HEK293 (cell line): ENCODE measurements at regions not wholly inside any gene's neighbourhood (a gene's known extent, or its start where the extent isn't known, plus 50 kb on each side); places are given as distances from the start of the nearest gene placed in this dataset.

Experiments used
- CTCF ChIA-PET: fragments of 350-600 bp; formaldehyde crosslinking; extraction: SDS; loops from one replicate; lab custom pipeline; 2021; ENCODE audit warnings: antibody characterized with exemption; lab: Yijun Ruan, JAX
- POLR2A ChIA-PET: fragments of 300-600 bp; formaldehyde crosslinking; extraction: SDS; loops from one replicate; lab custom pipeline; 2020; ENCODE audit warnings: antibody characterized with exemption, inconsistent platforms; lab: Yijun Ruan, JAX
- H3K27ac ChIP-seq: fragments of 200-500 bp; sonication (Bioruptor generic); 2 replicates; pipeline ENCODE4 v1.5.1; 2014; ENCODE audit warnings: low read depth, low read length, control low read depth, inconsistent platforms; ENCODE audit errors: extremely low read depth
- H3K36me3 ChIP-seq, 2 experiments: fragments of 200-500 bp in 1 of 2; sonication (Bioruptor generic) in 1 of 2; 1 replicate in 1 of 2; 2 replicates in 1 of 2; pipeline ENCODE4 v1.5.1; 2014 to 2017; ENCODE audit warnings: inconsistent platforms in 2 of 2, low read length in 2 of 2; ENCODE audit not compliant: control insufficient read depth in 2 of 2, insufficient read depth in 1 of 2
- H3K4me1 ChIP-seq: fragments of 200-500 bp; sonication (Bioruptor generic); 2 replicates; pipeline ENCODE4 v1.5.1; 2014; ENCODE audit warnings: mild to moderate bottlenecking, low read length, inconsistent platforms; ENCODE audit not compliant: control insufficient read depth, insufficient read depth
- H3K4me3 ChIP-seq: 2 replicates; pipeline ENCODE4 v1.5.1; 2011; ENCODE audit warnings: low read depth, mild to moderate bottlenecking, control low read depth, low read length, moderate library complexity
- H3K9me3 ChIP-seq: fragments of 200-500 bp; sonication (Bioruptor generic); 2 replicates; pipeline ENCODE4 v1.5.1; 2014; ENCODE audit warnings: low read depth, low read length, inconsistent platforms; ENCODE audit not compliant: control insufficient read depth, insufficient read depth
- FEZF1 ChIP-seq: fragments of 450-650 bp; formaldehyde crosslinking; IDR thresholded peaks from 2 replicates; pipeline ENCODE4 v1.5.1; 2016; ENCODE audit warnings: missing biosample characterization, missing genetic modification characterization
- GFI1B ChIP-seq: fragments of 450-650 bp; formaldehyde crosslinking; IDR thresholded peaks from 2 replicates; pipeline ENCODE4 v1.5.1; 2016; ENCODE audit warnings: missing biosample characterization, missing genetic modification characterization
- KLF1 ChIP-seq: fragments of 450-650 bp; formaldehyde crosslinking; IDR thresholded peaks from 2 replicates; pipeline ENCODE4 v1.5.1; 2016; ENCODE audit warnings: missing biosample characterization, missing genetic modification characterization
- KLF7 ChIP-seq: fragments of 450-650 bp; formaldehyde crosslinking; IDR thresholded peaks from 2 replicates; pipeline ENCODE4 v1.5.1; 2016; ENCODE audit warnings: missing biosample characterization, missing genetic modification characterization, borderline replicate concordance
- OVOL3 ChIP-seq: fragments of 450-650 bp; formaldehyde crosslinking; IDR thresholded peaks from 2 replicates; pipeline ENCODE4 v1.5.1; 2016; ENCODE audit warnings: missing biosample characterization, missing genetic modification characterization
- WT1 ChIP-seq: fragments of 450-650 bp; formaldehyde crosslinking; IDR thresholded peaks from 2 replicates; pipeline ENCODE4 v1.5.1; 2016; ENCODE audit warnings: missing biosample characterization, missing genetic modification characterization
- ZBTB21 ChIP-seq: fragments of 450-650 bp; formaldehyde crosslinking; IDR thresholded peaks from 2 replicates; pipeline ENCODE4 v1.5.1; 2017; ENCODE audit warnings: missing biosample characterization, missing genetic modification characterization
- ZBTB7A ChIP-seq: fragments of 450-650 bp; formaldehyde crosslinking; IDR thresholded peaks from 2 replicates; pipeline ENCODE4 v1.5.1; 2016; ENCODE audit warnings: low read depth, missing biosample characterization, missing genetic modification characterization
- ZNF19 ChIP-seq: fragments of 450-650 bp; formaldehyde crosslinking; IDR thresholded peaks from 2 replicates; pipeline ENCODE4; 2016; ENCODE audit warnings: missing biosample characterization, missing genetic modification characterization, low read depth
- ZNF214 ChIP-seq: fragments of 450-650 bp; formaldehyde crosslinking; IDR thresholded peaks from 2 replicates; pipeline ENCODE4 v1.5.1; 2017; ENCODE audit warnings: missing biosample characterization, mild to moderate bottlenecking, missing genetic modification characterization, borderline replicate concordance
- ZNF274 ChIP-seq, 2 experiments: fragments of 200-500 bp in 1 of 2; fragments of 450-650 bp in 1 of 2; sonication (Bioruptor generic) in 1 of 2; formaldehyde crosslinking in 1 of 2; IDR thresholded peaks; 2 replicates each; pipeline versions ENCODE4 v1.5.1 to v1.6.1; 2014 to 2016; ENCODE audit warnings: borderline replicate concordance in 1 of 2, inconsistent platforms in 1 of 2, low read length in 1 of 2, missing biosample characterization in 1 of 2, missing genetic modification characterization in 1 of 2
- ZNF404 ChIP-seq: fragments of 450-650 bp; formaldehyde crosslinking; IDR thresholded peaks from 2 replicates; pipeline ENCODE4 v1.5.1; 2017; ENCODE audit warnings: missing biosample characterization, missing genetic modification characterization
- ZNF558 ChIP-seq: fragments of 450-650 bp; formaldehyde crosslinking; IDR thresholded peaks from 2 replicates; pipeline ENCODE4 v1.5.1; 2016; ENCODE audit warnings: missing biosample characterization, missing genetic modification characterization
- ZNF677 ChIP-seq: fragments of 450-650 bp; IDR thresholded peaks from 2 replicates; pipeline ENCODE4 v1.5.0; 2018; ENCODE audit warnings: missing biosample characterization, mild to moderate bottlenecking, missing genetic modification characterization, moderate library complexity
- ZNF701 ChIP-seq: fragments of 450-650 bp; formaldehyde crosslinking; IDR thresholded peaks from 2 replicates; pipeline ENCODE4 v1.5.1; 2016; ENCODE audit warnings: missing biosample characterization, missing genetic modification characterization
- ZNF777 ChIP-seq: fragments of 450-650 bp; formaldehyde crosslinking; IDR thresholded peaks from 2 replicates; pipeline ENCODE4 v1.5.1; 2017; ENCODE audit warnings: missing biosample characterization, missing genetic modification characterization, borderline replicate concordance
- ZNF792 ChIP-seq: fragments of 450-650 bp; formaldehyde crosslinking; IDR thresholded peaks from 2 replicates; pipeline ENCODE4 v1.5.1; 2016; ENCODE audit warnings: missing biosample characterization, missing genetic modification characterization
- ZSCAN23 ChIP-seq: fragments of 450-650 bp; formaldehyde crosslinking; IDR thresholded peaks from 2 replicates; pipeline ENCODE4 v1.5.1; 2016; ENCODE audit warnings: missing biosample characterization, missing genetic modification characterization
- TF ChIP-seq, protein P1 (sequence below): fragments of 450-650 bp; formaldehyde crosslinking; IDR thresholded peaks from 2 replicates; pipeline ENCODE4 v1.5.1; 2017; ENCODE audit warnings: missing biosample characterization, missing genetic modification characterization
- TF ChIP-seq, protein P2 (sequence below): fragments of 450-650 bp; formaldehyde crosslinking; IDR thresholded peaks from 2 replicates; pipeline ENCODE4 v1.5.1; 2016; ENCODE audit warnings: missing biosample characterization, missing genetic modification characterization
- TF ChIP-seq, protein P3 (sequence below): fragments of 450-650 bp; IDR thresholded peaks from 2 replicates; pipeline ENCODE4 v1.5.1; 2018; ENCODE audit warnings: missing biosample characterization, missing genetic modification characterization
- TF ChIP-seq, protein P4 (sequence below): fragments of 450-650 bp; formaldehyde crosslinking; IDR thresholded peaks from 2 replicates; pipeline ENCODE4 v1.5.1; 2016; ENCODE audit warnings: missing biosample characterization, missing genetic modification characterization, low read depth

DNA sequence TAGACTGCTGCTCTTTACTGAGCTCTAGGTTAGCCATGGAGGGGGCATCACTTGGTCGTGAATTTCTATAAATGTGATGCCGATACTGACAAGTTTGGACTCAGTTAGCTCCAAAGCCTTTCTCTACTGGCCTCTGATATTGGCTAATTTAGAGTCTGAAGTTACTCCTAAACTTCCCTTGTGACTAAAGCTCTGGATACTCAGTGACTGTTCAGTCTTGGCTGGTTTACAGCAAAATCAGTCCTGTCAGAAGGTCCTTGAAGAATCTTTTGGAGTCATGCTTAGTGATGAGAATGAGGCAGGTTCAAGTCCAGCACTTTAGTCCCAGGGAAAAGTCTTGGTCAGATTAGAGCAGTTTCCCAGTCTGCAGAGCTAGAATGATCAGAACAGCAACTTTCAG, 197.5 kb upstream of the HS3ST4 start:
- POLR2A ChIA-PET, result no interaction called here
- TF ChIP-seq, protein P1, sequence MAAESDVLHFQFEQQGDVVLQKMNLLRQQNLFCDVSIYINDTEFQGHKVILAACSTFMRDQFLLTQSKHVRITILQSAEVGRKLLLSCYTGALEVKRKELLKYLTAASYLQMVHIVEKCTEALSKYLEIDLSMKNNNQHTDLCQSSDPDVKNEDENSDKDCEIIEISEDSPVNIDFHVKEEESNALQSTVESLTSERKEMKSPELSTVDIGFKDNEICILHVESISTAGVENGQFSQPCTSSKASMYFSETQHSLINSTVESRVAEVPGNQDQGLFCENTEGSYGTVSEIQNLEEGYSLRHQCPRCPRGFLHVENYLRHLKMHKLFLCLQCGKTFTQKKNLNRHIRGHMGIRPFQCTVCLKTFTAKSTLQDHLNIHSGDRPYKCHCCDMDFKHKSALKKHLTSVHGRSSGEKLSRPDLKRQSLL (tag by site-specific recombination), result no peak
- TF ChIP-seq OVOL3 (tag by site-specific recombination) (no peak), ZNF558 (tag by site-specific recombination) (no peak), ZNF274 (IDR thresholded peaks at IDR 0.05; ENCODE audit: low read length) (no peak), ZNF274 (tag by site-specific recombination; IDR thresholded peaks at IDR 0.05; ENCODE audit: borderline replicate concordance) (no peak), ZSCAN23 (tag by site-specific recombination) (no peak)
- TF ChIP-seq, protein P2, sequence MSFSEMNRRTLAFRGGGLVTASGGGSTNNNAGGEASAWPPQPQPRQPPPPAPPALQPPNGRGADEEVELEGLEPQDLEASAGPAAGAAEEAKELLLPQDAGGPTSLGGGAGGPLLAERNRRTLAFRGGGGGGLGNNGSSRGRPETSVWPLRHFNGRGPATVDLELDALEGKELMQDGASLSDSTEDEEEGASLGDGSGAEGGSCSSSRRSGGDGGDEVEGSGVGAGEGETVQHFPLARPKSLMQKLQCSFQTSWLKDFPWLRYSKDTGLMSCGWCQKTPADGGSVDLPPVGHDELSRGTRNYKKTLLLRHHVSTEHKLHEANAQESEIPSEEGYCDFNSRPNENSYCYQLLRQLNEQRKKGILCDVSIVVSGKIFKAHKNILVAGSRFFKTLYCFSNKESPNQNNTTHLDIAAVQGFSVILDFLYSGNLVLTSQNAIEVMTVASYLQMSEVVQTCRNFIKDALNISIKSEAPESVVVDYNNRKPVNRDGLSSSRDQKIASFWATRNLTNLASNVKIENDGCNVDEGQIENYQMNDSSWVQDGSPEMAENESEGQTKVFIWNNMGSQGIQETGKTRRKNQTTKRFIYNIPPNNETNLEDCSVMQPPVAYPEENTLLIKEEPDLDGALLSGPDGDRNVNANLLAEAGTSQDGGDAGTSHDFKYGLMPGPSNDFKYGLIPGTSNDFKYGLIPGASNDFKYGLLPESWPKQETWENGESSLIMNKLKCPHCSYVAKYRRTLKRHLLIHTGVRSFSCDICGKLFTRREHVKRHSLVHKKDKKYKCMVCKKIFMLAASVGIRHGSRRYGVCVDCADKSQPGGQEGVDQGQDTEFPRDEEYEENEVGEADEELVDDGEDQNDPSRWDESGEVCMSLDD (tag by site-specific recombination), result no peak
- H3K9me3 ChIP-seq, result no peaks in the 10 kb centered on the region

DNA sequence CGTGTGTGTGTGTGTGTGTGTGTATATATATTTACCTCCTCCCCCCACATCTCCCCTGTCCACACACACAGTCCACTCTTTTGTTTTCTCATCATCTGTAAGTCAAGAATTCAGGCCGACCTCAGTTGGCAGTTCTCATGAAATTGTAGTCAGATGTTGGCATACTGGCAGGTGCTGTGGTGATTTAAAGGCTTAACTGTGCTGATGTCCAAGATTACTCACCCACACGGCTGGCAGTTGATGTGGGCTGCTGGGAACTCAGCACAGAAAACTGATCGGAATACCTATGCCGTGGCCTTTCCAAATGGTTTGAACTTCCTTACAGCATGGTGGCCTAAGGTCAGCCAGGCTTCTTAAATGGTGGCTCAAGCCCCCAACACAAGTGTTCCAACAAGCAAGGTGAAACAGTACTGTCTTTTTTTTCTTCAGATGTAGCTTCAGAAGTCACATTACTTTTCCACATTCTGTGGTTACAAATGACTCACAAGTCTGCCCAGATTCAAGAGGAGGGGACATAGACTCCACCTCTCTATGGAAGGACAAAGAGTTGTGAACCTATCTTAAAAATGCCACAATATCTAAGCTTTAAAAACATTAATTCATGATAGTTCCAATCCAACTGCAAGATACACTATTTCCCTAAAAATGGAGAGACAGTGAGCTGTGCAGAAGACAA, 198.5 kb upstream of the HS3ST4 start:
- no peak for TF ChIP-seq ZBTB21 (tag by site-specific recombination)
- Histone ChIP-seq H3K9me3 (no peaks in the 10 kb centered on the region), H3K27ac (no peak overlapping the region), H3K36me3 (no peaks in the 10 kb centered on the region), H3K4me1 (no peaks in the 10 kb centered on the region), H3K4me3 (no peak overlapping the region)
- POLR2A ChIA-PET, result interaction anchor here (0.6 kb wide), 1 partner anchor 1310 kb away, joined by 5 read pairs; no protein-coding TSS in a partner anchor
- CTCF ChIA-PET, result no interaction called here

More for the DNA sequence above, 197.5 kb upstream of the HS3ST4 start:
- no peaks in the 10 kb centered on the region for H3K36me3 ChIP-seq
- H3K4me3 ChIP-seq, result no peak overlapping the region
- H3K4me1 ChIP-seq, result no peaks in the 10 kb centered on the region
- no peak overlapping the region for H3K27ac ChIP-seq
- CTCF ChIA-PET, result no interaction called here

DNA sequence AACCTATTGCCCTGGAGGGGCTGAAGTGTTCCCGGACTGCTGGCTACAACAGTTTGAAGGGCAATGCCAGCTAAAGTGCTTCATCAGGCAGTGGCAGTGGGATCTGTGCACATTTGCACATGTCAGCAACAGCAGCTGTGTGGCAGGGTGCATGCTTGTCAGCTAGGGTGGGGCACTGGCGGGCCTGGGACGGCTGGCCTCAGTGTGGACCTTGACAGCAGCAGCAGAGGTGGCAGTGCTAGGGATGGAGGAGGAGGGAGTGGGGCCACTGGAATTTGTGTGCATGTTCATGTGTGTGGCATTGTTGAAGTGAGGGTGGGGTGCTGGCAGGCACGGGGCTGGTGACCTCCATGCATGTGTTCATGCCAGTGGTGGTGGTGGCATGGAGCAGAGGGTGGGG, 203.3 kb upstream of the HS3ST4 start:
- TF ChIP-seq ZNF677 (tag by site-specific recombination) (no peak), ZBTB7A (no peak), ZNF404 (no peak), FEZF1 (tag by site-specific recombination) (no peak), WT1 (tag by site-specific recombination) (no peak), ZNF792 (tag by site-specific recombination) (no peak), ZNF701 (no peak), ZSCAN23 (tag by site-specific recombination) (no peak), ZNF777 (tag by site-specific recombination) (no peak), GFI1B (tag by site-specific recombination) (no peak), KLF1 (tag by site-specific recombination) (no peak), ZNF19 (tag by site-specific recombination) (no peak), KLF7 (no peak), ZNF214 (tag by site-specific recombination) (no peak), ZBTB21 (tag by site-specific recombination) (no peak)
- TF ChIP-seq, protein P3, sequence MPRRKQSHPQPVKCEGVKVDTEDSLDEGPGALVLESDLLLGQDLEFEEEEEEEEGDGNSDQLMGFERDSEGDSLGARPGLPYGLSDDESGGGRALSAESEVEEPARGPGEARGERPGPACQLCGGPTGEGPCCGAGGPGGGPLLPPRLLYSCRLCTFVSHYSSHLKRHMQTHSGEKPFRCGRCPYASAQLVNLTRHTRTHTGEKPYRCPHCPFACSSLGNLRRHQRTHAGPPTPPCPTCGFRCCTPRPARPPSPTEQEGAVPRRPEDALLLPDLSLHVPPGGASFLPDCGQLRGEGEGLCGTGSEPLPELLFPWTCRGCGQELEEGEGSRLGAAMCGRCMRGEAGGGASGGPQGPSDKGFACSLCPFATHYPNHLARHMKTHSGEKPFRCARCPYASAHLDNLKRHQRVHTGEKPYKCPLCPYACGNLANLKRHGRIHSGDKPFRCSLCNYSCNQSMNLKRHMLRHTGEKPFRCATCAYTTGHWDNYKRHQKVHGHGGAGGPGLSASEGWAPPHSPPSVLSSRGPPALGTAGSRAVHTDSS (tag by site-specific recombination), result no peak
- TF ChIP-seq, protein P4, sequence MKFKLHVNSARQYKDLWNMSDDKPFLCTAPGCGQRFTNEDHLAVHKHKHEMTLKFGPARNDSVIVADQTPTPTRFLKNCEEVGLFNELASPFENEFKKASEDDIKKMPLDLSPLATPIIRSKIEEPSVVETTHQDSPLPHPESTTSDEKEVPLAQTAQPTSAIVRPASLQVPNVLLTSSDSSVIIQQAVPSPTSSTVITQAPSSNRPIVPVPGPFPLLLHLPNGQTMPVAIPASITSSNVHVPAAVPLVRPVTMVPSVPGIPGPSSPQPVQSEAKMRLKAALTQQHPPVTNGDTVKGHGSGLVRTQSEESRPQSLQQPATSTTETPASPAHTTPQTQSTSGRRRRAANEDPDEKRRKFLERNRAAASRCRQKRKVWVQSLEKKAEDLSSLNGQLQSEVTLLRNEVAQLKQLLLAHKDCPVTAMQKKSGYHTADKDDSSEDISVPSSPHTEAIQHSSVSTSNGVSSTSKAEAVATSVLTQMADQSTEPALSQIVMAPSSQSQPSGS (tag by site-specific recombination), result no peak
- H3K36me3 ChIP-seq, result no peaks in the 10 kb centered on the region
- H3K4me1 ChIP-seq, result no peaks in the 10 kb centered on the region
- no peak overlapping the region for H3K4me3 ChIP-seq
- POLR2A ChIA-PET, result no interaction called here
- no peak overlapping the region for H3K27ac ChIP-seq
- H3K9me3 ChIP-seq, result no peaks in the 10 kb centered on the region
- CTCF ChIA-PET, result no interaction called here
